ENCODE measurements at regions not wholly inside any gene's neighbourhood (a gene's known extent, or its start where the extent isn't known, plus 50 kb on each side); places are given as distances from the start of the nearest gene placed in this dataset.

- POLR2A ChIA-PET (ENCODE audit: low non-redundant PET), result no interaction called here
- no peak for DNase-seq (ENCODE audit: low spot score)
Measured at GRCh38 chr7:17501441-17502212, 203.2 kb downstream of the AHR start.

GRCh38 chr7:17502213-17503060 lies 204.0 kb downstream of the AHR start:
- H3K9me3 ChIP-seq (ENCODE audit: low read depth, low read length, poor library complexity, severe bottlenecking), result no peaks in the 10 kb centered on the region
- BruUV-seq (replicated peaks), result no TSS peak
- TF ChIP-seq CTCF (conservative IDR thresholded peaks at IDR 0.05; ENCODE audit: low read depth, low read length) (no peak), EZH2 (IDR thresholded peaks at IDR 0.05; ENCODE audit: borderline replicate concordance, low read depth, low read length, poor library complexity, severe bottlenecking) (no peak)
- H3K36me3 ChIP-seq (ENCODE audit: insufficient read depth, low read length, poor library complexity, severe bottlenecking), result no peaks in the 10 kb centered on the region
- intact Hi-C loops (cut with micrococcal nuclease; ENCODE audit: unreplicated experiment), result no loop called here
- CTCF ChIA-PET, result no interaction called here
- POLR2A ChIA-PET (ENCODE audit: low non-redundant PET), result no interaction called here
- no peaks in the 10 kb centered on the region for H3K4me1 ChIP-seq (ENCODE audit: insufficient read depth, low read length, poor library complexity, severe bottlenecking)
- no peak overlapping the region for H3K4me3 ChIP-seq (ENCODE audit: low read depth, low read length, poor library complexity, severe bottlenecking)
- no peak overlapping the region for H3K27ac ChIP-seq (ENCODE audit: low read depth, low read length, poor library complexity, severe bottlenecking)
- no peak for DNase-seq (ENCODE audit: low spot score)
- H3K27me3 ChIP-seq (replicated peaks; ENCODE audit: insufficient read depth, low read depth, low read length, poor library complexity), result no peaks in the 10 kb centered on the region

More at GRCh38 chr7:17501441-17502212, 203.2 kb downstream of the AHR start:
- Histone ChIP-seq H3K36me3 (ENCODE audit: insufficient read depth, low read length, poor library complexity, severe bottlenecking) (no peaks in the 10 kb centered on the region), H3K27me3 (replicated peaks; ENCODE audit: insufficient read depth, low read depth, low read length, poor library complexity) (no peaks in the 10 kb centered on the region), H3K9me3 (ENCODE audit: low read depth, low read length, poor library complexity, severe bottlenecking) (no peaks in the 10 kb centered on the region), H3K4me1 (ENCODE audit: insufficient read depth, low read length, poor library complexity, severe bottlenecking) (no peaks in the 10 kb centered on the region), H3K4me3 (ENCODE audit: low read depth, low read length, poor library complexity, severe bottlenecking) (no peak overlapping the region), H3K27ac (ENCODE audit: low read depth, low read length, poor library complexity, severe bottlenecking) (no peak overlapping the region)
- CTCF ChIA-PET, result no interaction called here
- intact Hi-C loops (cut with micrococcal nuclease; ENCODE audit: unreplicated experiment), result no loop called here
- BruUV-seq (replicated peaks), result no TSS peak
- TF ChIP-seq EZH2 (IDR thresholded peaks at IDR 0.05; ENCODE audit: borderline replicate concordance, low read depth, low read length, poor library complexity, severe bottlenecking), result no peak
- no peak for TF ChIP-seq CTCF (conservative IDR thresholded peaks at IDR 0.05; ENCODE audit: low read depth, low read length)

- CTCF ChIA-PET, result no interaction called here
- H3K9me3 ChIP-seq (ENCODE audit: low read depth, low read length, poor library complexity, severe bottlenecking), result no peaks in the 10 kb centered on the region
- no TSS peak for BruUV-seq (replicated peaks)
- H3K4me1 ChIP-seq (ENCODE audit: insufficient read depth, low read length, poor library complexity, severe bottlenecking), result no peaks in the 10 kb centered on the region
- H3K4me3 ChIP-seq (ENCODE audit: low read depth, low read length, poor library complexity, severe bottlenecking), result no peak overlapping the region
- intact Hi-C loops (cut with micrococcal nuclease; ENCODE audit: unreplicated experiment), result no loop called here
- no peaks in the 10 kb centered on the region for H3K27me3 ChIP-seq (replicated peaks; ENCODE audit: insufficient read depth, low read depth, low read length, poor library complexity)
- TF ChIP-seq CTCF (conservative IDR thresholded peaks at IDR 0.05; ENCODE audit: low read depth, low read length) (no peak), EZH2 (IDR thresholded peaks at IDR 0.05; ENCODE audit: borderline replicate concordance, low read depth, low read length, poor library complexity, severe bottlenecking) (no peak)
- H3K36me3 ChIP-seq (ENCODE audit: insufficient read depth, low read length, poor library complexity, severe bottlenecking), result no peaks in the 10 kb centered on the region
- no peak overlapping the region for H3K27ac ChIP-seq (ENCODE audit: low read depth, low read length, poor library complexity, severe bottlenecking)
- POLR2A ChIA-PET (ENCODE audit: low non-redundant PET), result no interaction called here
- no peak for DNase-seq (ENCODE audit: low spot score)
Measured at GRCh38 chr7:17506095-17506494, 207.6 kb downstream of the AHR start.
